ENCODE measurements at regions not wholly inside any gene's neighbourhood (a gene's known extent, or its start where the extent isn't known, plus 50 kb on each side); places are given as distances from the start of the nearest gene placed in this dataset.

DNA sequence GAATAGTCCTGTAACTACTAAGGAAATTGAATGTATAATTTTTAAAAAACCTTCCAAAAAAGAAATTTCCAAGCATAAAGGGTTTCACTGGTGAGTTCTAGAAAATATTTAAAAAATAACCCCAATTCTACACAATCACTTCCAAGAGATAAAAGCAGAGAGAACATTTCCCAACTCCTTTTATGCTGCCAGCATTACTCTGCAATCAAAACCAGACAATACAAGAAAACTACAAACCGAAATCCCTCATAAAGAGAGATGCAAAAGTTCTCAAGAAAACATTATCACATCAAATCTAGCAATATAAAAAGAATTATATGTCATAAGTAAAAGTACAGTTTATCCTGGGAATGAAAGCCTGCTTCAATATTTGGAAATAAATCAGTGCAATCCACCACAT, 84.8 kb downstream of the OAT start:
- TF ChIP-seq, protein P1, sequence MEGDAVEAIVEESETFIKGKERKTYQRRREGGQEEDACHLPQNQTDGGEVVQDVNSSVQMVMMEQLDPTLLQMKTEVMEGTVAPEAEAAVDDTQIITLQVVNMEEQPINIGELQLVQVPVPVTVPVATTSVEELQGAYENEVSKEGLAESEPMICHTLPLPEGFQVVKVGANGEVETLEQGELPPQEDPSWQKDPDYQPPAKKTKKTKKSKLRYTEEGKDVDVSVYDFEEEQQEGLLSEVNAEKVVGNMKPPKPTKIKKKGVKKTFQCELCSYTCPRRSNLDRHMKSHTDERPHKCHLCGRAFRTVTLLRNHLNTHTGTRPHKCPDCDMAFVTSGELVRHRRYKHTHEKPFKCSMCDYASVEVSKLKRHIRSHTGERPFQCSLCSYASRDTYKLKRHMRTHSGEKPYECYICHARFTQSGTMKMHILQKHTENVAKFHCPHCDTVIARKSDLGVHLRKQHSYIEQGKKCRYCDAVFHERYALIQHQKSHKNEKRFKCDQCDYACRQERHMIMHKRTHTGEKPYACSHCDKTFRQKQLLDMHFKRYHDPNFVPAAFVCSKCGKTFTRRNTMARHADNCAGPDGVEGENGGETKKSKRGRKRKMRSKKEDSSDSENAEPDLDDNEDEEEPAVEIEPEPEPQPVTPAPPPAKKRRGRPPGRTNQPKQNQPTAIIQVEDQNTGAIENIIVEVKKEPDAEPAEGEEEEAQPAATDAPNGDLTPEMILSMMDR (conservative IDR thresholded peaks at IDR 0.05) = no peak
- no peaks in the 10 kb centered on the region for H4K20me1 ChIP-seq (ENCODE audit: control insufficient read depth, insufficient read depth, insufficient read length)
- H3K4me2 ChIP-seq (ENCODE audit: insufficient read depth, insufficient read length, low read length) = no peak overlapping the region
- no peak overlapping the region for H3K9ac ChIP-seq (ENCODE audit: extremely low read depth, insufficient read length, low read length)
- H4K5ac ChIP-seq (ENCODE audit: insufficient read length, low read depth, low read length) = no peak overlapping the region
- H3K9me3 Mint-ChIP-seq = peaks cover 16% of the 10 kb centered on the region in 2 experiments; a peak in 4 of 5 replicates
- no peak overlapping the region for H2BK5ac ChIP-seq (ENCODE audit: insufficient read length, low read length)
- peaks cover 25% of the 10 kb centered on the region for H3K27me3 Mint-ChIP-seq (ENCODE audit: low read depth)
- H3K79me2 ChIP-seq (ENCODE audit: insufficient read depth, low read length) = no peaks in the 10 kb centered on the region
- no peak overlapping the region for H4K91ac ChIP-seq (ENCODE audit: insufficient read length, low read depth, low read length)
- no peak overlapping the region for H2BK120ac ChIP-seq (ENCODE audit: low read depth, low read length, poor library complexity, severe bottlenecking)
- H3K4me1 Mint-ChIP-seq = no peaks in the 10 kb centered on the region
- no peak overlapping the region for H3K27ac ChIP-seq (ENCODE audit: insufficient read length, low read depth, low read length)
- no peaks in the 10 kb centered on the region; the same call in 1 of the 2 replicates for H3K27me3 ChIP-seq (ENCODE audit: insufficient read depth, low read length)
- no CpG with 5 or more reads among the region's 1 CpG for WGBS (ENCODE audit: extremely low coverage, insufficient read length, low lambda C conversion rate)
- H3K79me1 ChIP-seq (ENCODE audit: insufficient read depth, low read depth, low read length, poor library complexity, severe bottlenecking) = no peaks in the 10 kb centered on the region
- no peak overlapping the region for H3K56ac ChIP-seq (ENCODE audit: insufficient read length, low read depth, low read length)
- no peaks in the 10 kb centered on the region for H3K9me3 ChIP-seq (ENCODE audit: control insufficient read depth, low read depth, low read length)
- DNase-seq = no peak
- H3K27ac Mint-ChIP-seq = no peak overlapping the region
- no peaks in the 10 kb centered on the region for H3K23me2 ChIP-seq (ENCODE audit: insufficient read length, low read depth, low read length, poor library complexity, severe bottlenecking)
- no peak overlapping the region for H2BK12ac ChIP-seq (ENCODE audit: insufficient read length, low read depth, low read length)
- H3K18ac ChIP-seq (ENCODE audit: insufficient read length, low read depth, low read length) = no peak overlapping the region
- no peak overlapping the region for H3K23ac ChIP-seq (ENCODE audit: insufficient read length, low read depth, low read length)
- no peak overlapping the region for H2BK20ac ChIP-seq (ENCODE audit: low read depth, low read length, poor library complexity, severe bottlenecking)
- H2BK15ac ChIP-seq (ENCODE audit: low read depth, low read length) = no peak overlapping the region
- no peak overlapping the region for H3K14ac ChIP-seq (ENCODE audit: insufficient read depth, low read length)
- no peak overlapping the region for H3K4ac ChIP-seq (ENCODE audit: low read depth, low read length)
- H3K4me3 Mint-ChIP-seq = no peak overlapping the region
- no peak overlapping the region for H3T11ph ChIP-seq (ENCODE audit: low read length)
- no peak overlapping the region for H4K8ac ChIP-seq (replicated peaks; ENCODE audit: insufficient read length, low read depth, low read length)
- H2AK5ac ChIP-seq (ENCODE audit: insufficient read length, low read length) = no peak overlapping the region
- H2AFZ ChIP-seq (ENCODE audit: low read length) = no peak overlapping the region
- peaks cover 0 to 7% (median 2%) of the 10 kb centered on the region in 3 experiments; a peak in 1 of 7 replicates for H3K36me3 Mint-ChIP-seq (ENCODE audit: insufficient read depth in 1 of 3, low read depth in 3 of 3)
- no peaks in the 10 kb centered on the region for H3K4me1 ChIP-seq (ENCODE audit: insufficient read depth, low read length)
